Fibroblast of peridontal ligament (primary cell): ENCODE measurements at regions not wholly inside any gene's neighbourhood (a gene's known extent, or its start where the extent isn't known, plus 50 kb on each side); places are given as distances from the start of the nearest gene placed in this dataset.
A peak's percentile ranks its signal among the peaks of the same experiment; 100 is the strongest.

Source experiments
- DNase-seq: peaks from one replicate; pipeline ENCODE4 v3.0.0-alpha.2; 2010; ENCODE audit errors: extremely low read depth

DNA sequence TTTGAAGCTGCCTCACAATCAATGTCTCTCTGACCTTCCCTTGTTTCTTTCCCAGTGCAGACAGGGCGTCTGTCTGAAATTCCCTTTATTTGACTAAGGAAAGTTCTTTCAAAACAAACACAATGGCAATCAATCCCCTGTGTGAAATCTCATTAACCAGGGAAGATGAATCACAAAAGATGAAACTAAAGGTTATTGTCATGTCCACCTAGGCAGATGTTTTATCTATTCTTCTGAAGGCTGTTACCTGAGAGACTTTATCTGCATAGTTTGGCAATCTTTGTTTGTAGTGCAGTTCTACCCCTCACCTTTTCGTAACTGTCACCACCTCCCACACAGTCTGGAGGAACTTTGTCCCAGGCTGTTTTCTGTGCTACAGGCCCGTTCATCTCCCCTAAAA is 217.5 kb upstream of the RIOK2 start:
- DNase-seq, result no peak

DNA sequence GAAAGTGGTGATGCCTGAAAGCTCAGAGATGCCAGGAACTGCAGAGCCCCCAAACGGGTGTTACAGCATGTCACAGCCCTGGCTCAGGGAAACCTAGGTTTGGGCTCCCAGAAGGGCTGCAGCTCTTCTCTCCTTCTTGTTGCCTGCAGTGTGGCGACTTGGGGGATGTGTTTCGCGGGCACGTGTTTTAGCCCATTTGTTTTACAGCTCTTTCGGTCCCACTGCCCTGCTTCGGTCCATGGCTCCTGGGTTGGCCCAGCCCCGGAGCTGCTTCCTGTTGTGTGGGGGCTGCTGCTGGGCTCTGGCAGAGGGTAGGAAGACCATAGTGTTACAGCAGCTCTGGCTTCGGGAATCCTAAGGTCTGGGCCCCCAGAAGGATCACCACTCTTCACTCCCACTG is 222.9 kb upstream of the RIOK2 start:
- DNase-seq, result no peak

GRCh38 chr5:97406946-97407676 is 224.1 kb upstream of the RIOK2 start:
- no peak for DNase-seq

DNA sequence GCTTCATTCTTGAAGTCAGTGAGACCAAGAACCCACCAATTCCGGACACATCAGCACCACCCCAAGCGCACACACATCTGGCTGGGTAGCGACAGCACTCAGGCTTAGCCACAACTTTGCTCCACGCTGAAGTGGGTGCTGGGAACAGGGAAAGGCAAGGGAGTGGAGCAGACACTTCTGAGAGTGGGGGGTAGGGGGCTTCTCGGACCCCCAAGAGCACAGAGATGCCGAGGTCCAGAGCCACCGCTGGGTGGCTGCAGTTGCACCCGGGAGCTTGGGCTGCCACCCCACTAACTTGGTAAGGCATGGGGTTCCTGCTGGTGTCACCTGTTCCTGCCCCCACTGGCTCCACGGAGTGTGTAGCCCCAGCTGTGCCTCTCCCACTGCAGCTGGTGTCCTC is 225.3 kb upstream of the RIOK2 start:
- DNase-seq, result no peak

DNA sequence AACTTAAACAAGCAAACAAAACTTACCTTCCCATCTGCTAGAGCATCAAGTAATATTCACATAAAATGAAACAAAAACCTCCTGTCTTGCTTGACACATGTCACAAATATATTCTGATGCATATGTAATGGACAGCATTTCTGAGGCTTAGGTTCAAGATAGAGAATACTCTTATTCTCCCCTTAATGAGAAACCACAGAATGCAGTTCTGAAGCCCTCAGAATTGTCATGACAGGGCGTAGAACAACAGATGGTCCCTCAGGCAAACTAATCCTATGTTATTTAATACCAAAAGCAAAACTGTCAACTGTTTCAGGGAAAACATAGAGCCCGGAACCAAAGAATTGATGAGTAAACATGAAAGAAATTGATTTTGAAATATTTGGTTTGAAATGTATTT is 229.9 kb upstream of the RIOK2 start:
- DNase-seq, result no peak

DNA sequence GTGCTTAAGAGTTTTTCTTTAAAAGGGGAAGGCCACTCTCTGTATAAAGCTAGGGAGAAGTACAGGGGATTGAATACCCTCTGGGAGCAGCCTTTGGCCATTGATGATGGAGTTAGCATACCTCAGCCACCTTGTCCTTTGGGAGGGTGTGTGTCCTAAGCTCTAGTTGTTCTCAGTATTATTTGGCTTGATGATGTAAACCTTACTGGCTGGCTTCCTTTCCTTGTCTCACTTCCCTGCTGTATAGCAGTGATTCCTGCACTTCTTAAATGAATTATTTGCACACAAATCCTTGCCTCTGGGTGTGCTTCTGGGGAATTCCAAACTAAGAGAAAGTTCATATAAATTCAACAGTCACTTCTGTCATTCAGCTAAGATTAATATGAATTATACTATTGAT is 234.9 kb upstream of the RIOK2 start:
- DNase-seq, result no peak

DNA sequence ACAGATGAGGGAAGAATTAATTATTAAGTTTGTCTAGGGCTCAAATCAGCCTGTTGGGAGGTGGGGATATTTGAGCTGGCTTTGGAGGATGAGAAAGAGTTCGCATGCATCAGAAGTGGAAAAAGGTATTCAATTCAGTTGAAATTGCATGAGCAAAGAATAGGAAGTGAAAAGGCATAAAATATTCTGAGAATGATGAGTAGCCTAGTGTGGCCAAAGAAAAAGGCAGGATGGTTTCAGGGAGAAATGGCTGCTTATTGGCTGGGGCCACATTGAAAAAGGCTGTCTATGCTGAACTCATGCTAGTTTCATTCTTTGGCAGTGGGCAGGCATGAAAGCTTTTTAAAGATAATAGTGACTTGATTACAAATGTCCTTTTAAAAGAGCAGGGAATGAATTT is 235.4 kb upstream of the RIOK2 start:
- no peak for DNase-seq

DNA sequence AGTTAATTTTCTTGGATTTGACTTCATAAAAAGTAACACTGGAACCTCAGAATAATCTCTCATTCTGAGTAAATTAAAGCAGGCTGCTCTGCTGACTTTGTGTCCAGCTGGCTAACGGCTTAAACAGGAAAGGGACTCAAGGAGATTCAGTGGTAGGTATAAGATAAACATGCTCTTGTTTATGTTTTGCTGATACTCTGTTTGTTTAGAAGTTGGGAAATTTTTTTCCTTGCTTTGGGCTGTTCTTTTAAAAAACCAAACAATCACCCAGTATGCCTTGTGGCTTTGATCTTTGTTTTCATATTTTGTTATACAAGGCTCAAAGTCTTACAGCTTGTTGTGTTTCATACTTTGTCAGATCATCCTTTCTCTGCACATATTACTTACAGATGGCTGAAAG is 237.6 kb upstream of the RIOK2 start:
- peak; percentile 12 for DNase-seq

DNA sequence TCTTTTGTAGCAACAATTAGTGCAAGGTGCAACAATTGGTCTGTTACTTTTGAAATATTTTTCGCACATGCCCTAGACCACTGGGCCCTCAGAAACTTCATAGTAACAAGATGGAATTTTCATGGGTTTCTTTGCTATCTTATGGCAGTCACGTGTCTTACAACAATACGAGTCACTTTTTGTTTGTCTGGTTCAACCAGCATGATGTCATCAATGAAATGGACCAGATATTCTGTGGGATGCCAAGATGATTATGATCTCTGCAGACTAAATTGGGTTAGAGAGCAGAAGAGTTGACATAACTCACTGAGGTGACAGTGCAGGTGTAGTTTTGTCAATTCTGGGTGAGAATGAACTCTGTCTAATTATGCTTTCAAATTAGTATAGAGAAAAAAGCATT is 239.6 kb upstream of the RIOK2 start:
- DNase-seq, result peak; percentile 19

DNA sequence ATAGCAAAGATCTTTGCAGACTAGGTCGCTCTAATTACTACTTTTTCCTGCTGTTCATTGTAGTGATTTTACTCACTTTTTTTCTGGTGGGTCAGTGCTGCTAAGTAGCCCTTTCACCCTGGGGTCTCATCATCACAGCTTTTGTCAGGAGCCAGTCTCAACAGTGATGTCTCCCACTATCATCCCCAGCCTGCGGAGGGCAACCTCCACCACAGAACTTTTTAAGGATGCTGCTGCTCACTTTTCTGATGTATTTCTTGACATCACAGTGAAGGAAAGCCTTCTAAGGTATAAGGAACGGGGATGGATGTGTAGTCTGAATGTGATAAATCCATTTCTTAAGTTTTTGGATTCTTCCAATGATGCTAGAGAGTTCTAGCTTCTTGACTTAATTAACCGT is 242.5 kb upstream of the RIOK2 start:
- peak; percentile 33 for DNase-seq

DNA sequence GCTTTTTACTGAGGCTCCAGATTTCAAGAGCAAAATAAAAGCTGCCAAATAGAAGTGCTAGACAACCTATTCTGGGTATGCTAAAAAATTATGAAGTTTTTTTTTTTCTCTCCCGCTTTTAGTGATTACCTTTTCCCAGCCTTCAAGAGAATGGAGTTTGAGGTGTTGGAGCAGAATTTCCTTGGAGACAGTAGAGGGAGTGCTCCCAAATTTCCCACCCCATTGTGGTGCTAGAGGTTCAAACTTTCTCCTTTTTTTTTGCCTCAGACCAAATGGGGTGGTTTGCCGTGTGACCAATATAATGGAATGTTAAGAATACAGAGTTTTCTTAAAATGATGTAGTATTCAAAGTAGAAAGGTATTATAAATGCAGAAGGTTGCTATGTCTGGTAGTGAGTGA is 244.2 kb upstream of the RIOK2 start:
- peak; percentile 10 for DNase-seq

DNA sequence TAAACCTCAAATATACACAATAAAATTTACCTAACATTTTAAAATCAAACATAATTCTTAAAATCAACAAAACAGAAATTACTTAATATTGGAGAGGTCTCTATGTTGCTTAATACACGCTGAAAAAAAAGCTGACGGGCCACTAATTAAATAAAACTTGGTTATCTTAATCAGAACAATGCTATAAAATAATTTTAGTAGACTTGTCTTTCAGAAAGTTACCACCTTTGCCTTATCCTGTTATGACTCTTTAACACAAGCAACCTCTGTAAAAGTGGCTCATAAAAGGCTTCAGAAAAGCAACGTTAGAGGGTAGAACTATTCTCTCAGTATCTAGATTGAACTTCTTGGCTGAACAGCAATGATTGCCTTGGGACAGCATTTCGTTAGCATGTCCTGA is 251.0 kb upstream of the RIOK2 start:
- no peak for DNase-seq

DNA sequence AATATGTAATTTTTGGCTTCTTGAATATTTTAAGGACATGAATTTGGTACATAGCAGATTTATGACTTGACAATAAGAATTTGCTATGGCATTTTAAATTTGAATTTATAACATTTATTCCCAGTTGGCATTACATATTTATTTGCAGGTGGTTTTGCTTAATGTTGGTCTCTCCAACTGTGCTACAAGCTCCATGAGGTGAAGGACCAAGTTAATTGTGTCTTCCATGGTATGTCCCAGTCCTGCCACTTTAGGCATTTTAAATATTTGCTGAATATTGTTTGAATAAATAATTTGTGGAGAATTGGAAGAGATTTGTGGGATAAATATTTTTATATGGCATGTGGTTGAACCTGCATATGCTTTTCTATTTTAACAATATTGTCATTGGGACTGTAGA is 253.4 kb upstream of the RIOK2 start:
- no peak for DNase-seq

- no peak for DNase-seq
Measured at GRCh38 chr5:97443740-97444139, 260.7 kb upstream of the RIOK2 start.

GRCh38 chr5:97449172-97449571 is 266.1 kb upstream of the RIOK2 start:
- DNase-seq, result no peak

GRCh38 chr5:97452646-97453045 is 269.6 kb upstream of the RIOK2 start:
- DNase-seq, result no peak

DNA sequence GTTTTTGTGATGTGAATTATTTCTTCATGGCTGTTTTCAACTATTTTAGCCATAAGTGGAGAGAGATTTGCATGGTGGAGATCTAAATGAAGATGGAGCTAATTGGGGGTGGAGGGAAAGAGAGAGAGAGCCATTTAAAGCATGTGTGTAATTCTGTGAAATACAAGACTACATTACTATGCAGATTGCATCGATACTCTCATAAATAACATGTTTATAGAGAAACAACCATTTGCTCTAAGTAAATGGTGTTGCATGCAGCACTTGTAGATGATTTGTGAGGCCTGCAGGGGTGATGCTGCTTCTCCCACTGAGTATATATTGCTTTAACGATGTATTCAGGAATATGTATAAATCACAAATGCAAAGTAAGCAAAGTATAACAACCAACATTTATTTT is 270.2 kb upstream of the RIOK2 start:
- DNase-seq, result no peak

- DNase-seq, result peak; percentile 7
Measured at GRCh38 chr5:97454015-97454414, 271.0 kb upstream of the RIOK2 start.

DNA sequence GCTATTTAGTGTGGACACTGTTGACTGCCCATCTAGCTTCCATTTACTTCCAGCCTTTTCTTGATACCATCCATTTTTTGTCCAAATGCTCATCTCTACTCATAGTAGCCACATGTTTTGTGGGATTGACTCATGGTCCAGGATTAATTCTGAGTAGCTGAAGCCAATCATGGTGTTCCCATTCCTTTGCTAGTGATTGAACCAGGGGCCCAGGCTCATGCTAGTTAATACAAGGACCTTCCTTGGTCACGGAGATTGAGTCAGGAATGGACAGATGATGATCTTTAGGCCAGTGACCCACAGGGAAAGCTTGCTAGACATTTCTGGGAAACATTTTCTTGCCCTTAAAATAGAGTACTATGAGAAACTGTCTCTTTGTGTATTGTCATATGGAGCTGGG is 272.9 kb upstream of the RIOK2 start:
- no peak for DNase-seq

DNA sequence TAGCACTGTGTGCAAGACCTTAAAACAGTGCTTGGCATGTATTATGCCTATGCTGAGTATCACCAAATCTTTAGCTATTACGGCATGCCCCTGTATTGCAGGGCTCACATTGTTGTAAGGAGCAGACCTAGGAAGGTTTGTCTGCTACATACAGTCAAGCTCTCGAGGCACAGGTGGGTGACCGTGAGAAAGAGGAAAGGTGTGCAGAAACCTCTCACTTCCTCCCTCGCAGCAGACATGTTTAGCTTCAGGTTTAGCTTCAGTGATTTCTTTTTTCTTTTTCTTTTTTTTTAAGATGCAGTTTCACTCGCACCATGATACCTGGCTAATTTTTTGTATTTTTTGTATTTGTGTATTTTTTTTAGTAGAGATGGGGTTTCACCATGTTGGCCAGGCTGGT is 275.8 kb upstream of the RIOK2 start:
- no peak for DNase-seq

GRCh38 chr5:97471951-97472350 is 288.9 kb upstream of the RIOK2 start:
- DNase-seq, result no peak

- no peak for DNase-seq
Measured at GRCh38 chr5:97475847-97476246, 292.8 kb upstream of the RIOK2 start.

- DNase-seq, result no peak
Measured at GRCh38 chr5:97476852-97477534, 293.9 kb upstream of the RIOK2 start.

DNA sequence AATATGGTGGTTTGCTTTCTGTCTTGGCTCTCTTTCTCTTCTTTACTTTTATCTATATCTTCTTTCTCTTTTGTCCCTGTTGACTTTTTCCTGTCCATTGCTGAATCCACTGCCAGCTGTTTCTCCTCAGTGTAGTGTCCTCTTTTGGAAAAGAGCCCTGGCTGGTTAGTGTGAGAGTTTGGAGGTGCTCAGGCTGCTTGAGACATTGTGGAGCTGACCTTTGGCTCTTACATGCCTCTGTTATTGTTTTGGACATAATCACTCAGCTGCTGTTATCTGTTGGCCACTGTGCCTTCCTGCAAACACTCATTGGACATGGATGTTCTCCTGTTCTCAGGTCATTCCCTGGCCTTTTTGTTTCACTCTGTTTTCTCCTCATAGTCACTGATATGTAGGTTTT is 295.4 kb upstream of the RIOK2 start:
- DNase-seq, result no peak
